ENCODE measurements at regions not wholly inside any gene's neighbourhood (a gene's known extent, or its start where the extent isn't known, plus 50 kb on each side); places are given as distances from the start of the nearest gene placed in this dataset.

GRCh38 chr10:55013318-55013717 lies 212.3 kb upstream of the PCDH15 start:
- TF ChIP-seq CTCF (IDR thresholded peaks at IDR 0.05; ENCODE audit: low read length, missing control alignments): no peak

GRCh38 chr10:55002420-55002819 lies 201.4 kb upstream of the PCDH15 start:
- no peak overlapping the region for H3K4me3 ChIP-seq (replicated peaks; ENCODE audit: low read depth, low read length)
- TF ChIP-seq CTCF (IDR thresholded peaks at IDR 0.05; ENCODE audit: low read length, missing control alignments): no peak
- no peak for DNase-seq (ENCODE audit: low read depth)

More at GRCh38 chr10:55013318-55013717, 212.3 kb upstream of the PCDH15 start:
- no peak for DNase-seq (ENCODE audit: low read depth)
- H3K4me3 ChIP-seq (replicated peaks; ENCODE audit: low read depth, low read length): no peak overlapping the region

GRCh38 chr10:55001422-55001821 lies 200.4 kb upstream of the PCDH15 start:
- TF ChIP-seq CTCF (IDR thresholded peaks at IDR 0.05; ENCODE audit: low read length, missing control alignments): no peak
- DNase-seq (ENCODE audit: low read depth): no peak
- H3K4me3 ChIP-seq (replicated peaks; ENCODE audit: low read depth, low read length): no peak overlapping the region

- no peak for DNase-seq (ENCODE audit: low read depth)
- H3K4me3 ChIP-seq (replicated peaks; ENCODE audit: low read depth, low read length): no peak overlapping the region
- no peak for TF ChIP-seq CTCF (IDR thresholded peaks at IDR 0.05; ENCODE audit: low read length, missing control alignments)
Measured at GRCh38 chr10:54993148-54993547, 192.1 kb upstream of the PCDH15 start.

GRCh38 chr10:54985732-54986131 lies 184.7 kb upstream of the PCDH15 start:
- peak; percentile 16 for DNase-seq (ENCODE audit: low read depth)
- no peak overlapping the region for H3K4me3 ChIP-seq (replicated peaks; ENCODE audit: low read depth, low read length)
- peak; percentile 18 for TF ChIP-seq CTCF (IDR thresholded peaks at IDR 0.05; ENCODE audit: low read length, missing control alignments)

GRCh38 chr10:54983255-54983654 lies 182.2 kb upstream of the PCDH15 start:
- TF ChIP-seq CTCF (IDR thresholded peaks at IDR 0.05; ENCODE audit: low read length, missing control alignments): no peak
- no peak for DNase-seq (ENCODE audit: low read depth)
- H3K4me3 ChIP-seq (replicated peaks; ENCODE audit: low read depth, low read length): no peak overlapping the region

GRCh38 chr10:54962134-54962900 lies 161.3 kb upstream of the PCDH15 start:
- TF ChIP-seq CTCF (IDR thresholded peaks at IDR 0.05; ENCODE audit: low read length, missing control alignments): no peak
- DNase-seq (ENCODE audit: low read depth): no peak
- no peak overlapping the region for H3K4me3 ChIP-seq (replicated peaks; ENCODE audit: low read depth, low read length)

Data from fibroblast of pulmonary artery (primary cell).